Activated naive CD8-positive, alpha-beta T cell treated with anti-CD3 and anti-CD28 coated beads for 36 hours (primary cell): ENCODE measurements at regions not wholly inside any gene's neighbourhood (a gene's known extent, or its start where the extent isn't known, plus 50 kb on each side); places are given as distances from the start of the nearest gene placed in this dataset.
"Not testable (repeated sequence)": the region's sequence is repeated elsewhere in the genome, so short reads cannot be mapped to it uniquely, and the experiment has no call there.

ENCODE experiments used
- DNase-seq: peaks from one replicate; pipeline ENCODE4 v3.0.0; 2021
- H3K27ac Mint-ChIP-seq: one replicate; pipeline ENCODE4 v1.8.0; 2022; ENCODE audit warnings: mild to moderate bottlenecking, moderate library complexity, mixed read lengths
- H3K27me3 Mint-ChIP-seq: one replicate; pipeline ENCODE4 v1.8.0; 2022; ENCODE audit warnings: mild to moderate bottlenecking, mixed read lengths
- H3K36me3 Mint-ChIP-seq: one replicate; pipeline ENCODE4 v1.8.0; 2021; ENCODE audit warnings: mild to moderate bottlenecking, mixed read lengths
- H3K4me1 Mint-ChIP-seq: one replicate; pipeline ENCODE4 v1.8.0; 2021; ENCODE audit warnings: mixed read lengths
- H3K4me3 Mint-ChIP-seq: one replicate; pipeline ENCODE4 v1.8.0; 2022; ENCODE audit warnings: mild to moderate bottlenecking, moderate library complexity, mixed read lengths
- H3K9me3 Mint-ChIP-seq: one replicate; pipeline ENCODE4 v1.8.0; 2022; ENCODE audit warnings: mixed read lengths

- Mint-ChIP-seq H3K27ac (no peak overlapping the region), H3K27me3 (no peaks in the 10 kb centered on the region), H3K36me3 (peaks cover 4% of the 10 kb centered on the region), H3K9me3 (peaks cover 7% of the 10 kb centered on the region), H3K4me3 (no peak overlapping the region), H3K4me1 (peaks cover 12% of the 10 kb centered on the region)
- no peak for DNase-seq
These were observed 111.4 kb upstream of the RBMS3 start for GRCh38 chr3:29169451-29169850.

- H3K27ac Mint-ChIP-seq, result peak overlapping the region; percentile 20
- H3K4me3 Mint-ChIP-seq, result no peak overlapping the region
- peaks cover 4% of the 10 kb centered on the region for H3K36me3 Mint-ChIP-seq
- DNase-seq, result no peak
- peaks cover 9% of the 10 kb centered on the region for H3K9me3 Mint-ChIP-seq
- no peaks in the 10 kb centered on the region for H3K27me3 Mint-ChIP-seq
- H3K4me1 Mint-ChIP-seq, result peaks cover 12% of the 10 kb centered on the region
These were observed 109.6 kb upstream of the RBMS3 start for GRCh38 chr3:29171043-29171990.

GRCh38 chr3:29176501-29176900, 104.4 kb upstream of the RBMS3 start:
- no peak overlapping the region for H3K27ac Mint-ChIP-seq
- DNase-seq, result no peak
- no peaks in the 10 kb centered on the region for H3K27me3 Mint-ChIP-seq
- peaks cover 9% of the 10 kb centered on the region for H3K9me3 Mint-ChIP-seq
- no peak overlapping the region for H3K4me3 Mint-ChIP-seq
- H3K36me3 Mint-ChIP-seq, result peaks cover 4% of the 10 kb centered on the region
- peaks cover 7% of the 10 kb centered on the region for H3K4me1 Mint-ChIP-seq

- Mint-ChIP-seq H3K4me3 (no peak overlapping the region), H3K27ac (no peak overlapping the region), H3K36me3 (no peaks in the 10 kb centered on the region), H3K4me1 (peaks cover 7% of the 10 kb centered on the region), H3K27me3 (no peaks in the 10 kb centered on the region), H3K9me3 (peaks cover 4% of the 10 kb centered on the region)
- DNase-seq, result no peak
These were observed 101.8 kb upstream of the RBMS3 start for GRCh38 chr3:29178809-29179793.

- H3K9me3 Mint-ChIP-seq, result no peaks in the 10 kb centered on the region
- H3K4me3 Mint-ChIP-seq, result no peak overlapping the region
These were observed 99.6 kb upstream of the RBMS3 start for GRCh38 chr3:29181149-29181780.

GRCh38 chr3:29181872-29182271, 99.0 kb upstream of the RBMS3 start:
- H3K9me3 Mint-ChIP-seq, result peaks cover under 1% of the 10 kb centered on the region
- peaks cover 16% of the 10 kb centered on the region for H3K4me1 Mint-ChIP-seq
- no peaks in the 10 kb centered on the region for H3K36me3 Mint-ChIP-seq
- no peak overlapping the region for H3K27ac Mint-ChIP-seq
- no peaks in the 10 kb centered on the region for H3K27me3 Mint-ChIP-seq
- H3K4me3 Mint-ChIP-seq, result no peak overlapping the region
- no peak for DNase-seq

More at GRCh38 chr3:29181149-29181780, 99.6 kb upstream of the RBMS3 start:
- Mint-ChIP-seq H3K36me3 (no peaks in the 10 kb centered on the region), H3K27me3 (no peaks in the 10 kb centered on the region), H3K4me1 (peaks cover 12% of the 10 kb centered on the region), H3K27ac (no peak overlapping the region)
- no peak for DNase-seq

GRCh38 chr3:29182828-29183227, 98.0 kb upstream of the RBMS3 start:
- not testable (repeated sequence) for H3K36me3 Mint-ChIP-seq, H3K27me3 Mint-ChIP-seq, DNase-seq, H3K9me3 Mint-ChIP-seq, H3K4me3 Mint-ChIP-seq
- Mint-ChIP-seq H3K27ac (peak overlapping the region; percentile 70), H3K4me1 (peaks cover 21% of the 10 kb centered on the region)

GRCh38 chr3:29183346-29184087, 97.4 kb upstream of the RBMS3 start:
- H3K4me3 Mint-ChIP-seq, result no peak overlapping the region
- peak; percentile 18 for DNase-seq
- H3K9me3 Mint-ChIP-seq, result peaks cover 2% of the 10 kb centered on the region
- no peaks in the 10 kb centered on the region for H3K36me3 Mint-ChIP-seq
- H3K4me1 Mint-ChIP-seq, result peaks cover 21% of the 10 kb centered on the region
- no peaks in the 10 kb centered on the region for H3K27me3 Mint-ChIP-seq
- H3K27ac Mint-ChIP-seq, result peak overlapping the region; percentile 70

GRCh38 chr3:29185706-29186105, 95.2 kb upstream of the RBMS3 start:
- Mint-ChIP-seq H3K4me1 (peaks cover 21% of the 10 kb centered on the region), H3K9me3 (peaks cover 2% of the 10 kb centered on the region), H3K4me3 (no peak overlapping the region), H3K27me3 (no peaks in the 10 kb centered on the region), H3K27ac (no peak overlapping the region), H3K36me3 (no peaks in the 10 kb centered on the region)
- DNase-seq, result no peak

- H3K27ac Mint-ChIP-seq, result peak overlapping the region; percentile 87
- H3K36me3 Mint-ChIP-seq, result no peaks in the 10 kb centered on the region
- DNase-seq, result no peak
- H3K9me3 Mint-ChIP-seq, result peaks cover 4% of the 10 kb centered on the region
- H3K4me3 Mint-ChIP-seq, result no peak overlapping the region
- H3K4me1 Mint-ChIP-seq, result peaks cover 21% of the 10 kb centered on the region
- H3K27me3 Mint-ChIP-seq, result no peaks in the 10 kb centered on the region
These were observed 94.7 kb upstream of the RBMS3 start for GRCh38 chr3:29186131-29186599.

- Mint-ChIP-seq H3K27ac (peak overlapping the region; percentile 87), H3K4me3 (no peak overlapping the region), H3K4me1 (peaks cover 21% of the 10 kb centered on the region), H3K9me3 (peaks cover 7% of the 10 kb centered on the region), H3K27me3 (no peaks in the 10 kb centered on the region), H3K36me3 (no peaks in the 10 kb centered on the region)
- no peak for DNase-seq
These were observed 93.7 kb upstream of the RBMS3 start for GRCh38 chr3:29186982-29187725.

GRCh38 chr3:29189328-29189727, 91.5 kb upstream of the RBMS3 start:
- peaks cover 9% of the 10 kb centered on the region for H3K9me3 Mint-ChIP-seq
- no peaks in the 10 kb centered on the region for H3K27me3 Mint-ChIP-seq

GRCh38 chr3:29194139-29194538, 86.7 kb upstream of the RBMS3 start:
- no peak for DNase-seq
- H3K9me3 Mint-ChIP-seq, result peaks cover 12% of the 10 kb centered on the region
- no peaks in the 10 kb centered on the region for H3K36me3 Mint-ChIP-seq
- no peak overlapping the region for H3K27ac Mint-ChIP-seq
- H3K4me1 Mint-ChIP-seq, result no peaks in the 10 kb centered on the region
- no peaks in the 10 kb centered on the region for H3K27me3 Mint-ChIP-seq
- no peak overlapping the region for H3K4me3 Mint-ChIP-seq

More at GRCh38 chr3:29189328-29189727, 91.5 kb upstream of the RBMS3 start:
- H3K36me3 Mint-ChIP-seq, result no peaks in the 10 kb centered on the region
- H3K4me1 Mint-ChIP-seq, result peaks cover 14% of the 10 kb centered on the region
- H3K27ac Mint-ChIP-seq, result no peak overlapping the region
- H3K4me3 Mint-ChIP-seq, result no peak overlapping the region
- DNase-seq, result no peak
